HEK293 (cell line): ENCODE measurements at regions not wholly inside any gene's neighbourhood (a gene's known extent, or its start where the extent isn't known, plus 50 kb on each side); places are given as distances from the start of the nearest gene placed in this dataset.

ENCODE experiments used
- CTCF ChIP-seq: fragments of 450-650 bp; formaldehyde crosslinking; IDR thresholded peaks from 2 replicates; pipeline ENCODE4 v1.5.1; 2016; ENCODE audit warnings: missing biosample characterization, missing genetic modification characterization
- YY1 ChIP-seq: fragments of 450-650 bp; formaldehyde crosslinking; IDR thresholded peaks from 2 replicates; pipeline ENCODE4 v1.5.1; 2018; ENCODE audit warnings: missing biosample characterization, missing genetic modification characterization
- ZBTB17 ChIP-seq: fragments of 450-650 bp; formaldehyde crosslinking; IDR thresholded peaks from 2 replicates; pipeline ENCODE4 v1.5.1; 2016; ENCODE audit warnings: missing biosample characterization, missing genetic modification characterization
- ZNF121 ChIP-seq: fragments of 450-650 bp; formaldehyde crosslinking; IDR thresholded peaks from 2 replicates; pipeline ENCODE4 v1.5.1; 2016; ENCODE audit warnings: missing biosample characterization, missing genetic modification characterization
- ZNF175 ChIP-seq: fragments of 450-650 bp; formaldehyde crosslinking; IDR thresholded peaks from 2 replicates; pipeline ENCODE4 v1.5.1; 2016; ENCODE audit warnings: missing biosample characterization, missing genetic modification characterization
- ZNF2 ChIP-seq: fragments of 450-650 bp; formaldehyde crosslinking; IDR thresholded peaks from 2 replicates; pipeline ENCODE4 v1.5.1; 2016; ENCODE audit warnings: missing biosample characterization, missing genetic modification characterization
- ZNF362 ChIP-seq: fragments of 450-650 bp; formaldehyde crosslinking; IDR thresholded peaks from 2 replicates; pipeline ENCODE4 v1.5.1; 2016; ENCODE audit warnings: missing biosample characterization, missing genetic modification characterization
- ZNF530 ChIP-seq: fragments of 450-650 bp; formaldehyde crosslinking; IDR thresholded peaks from 2 replicates; pipeline ENCODE4 v1.5.1; 2016; ENCODE audit warnings: low read depth, missing biosample characterization, missing genetic modification characterization
- ZNF560 ChIP-seq: fragments of 450-650 bp; formaldehyde crosslinking; IDR thresholded peaks from 2 replicates; pipeline ENCODE4 v1.5.1; 2017; ENCODE audit warnings: missing biosample characterization, missing genetic modification characterization, borderline replicate concordance
- TF ChIP-seq, protein P1 (sequence below): fragments of 450-650 bp; formaldehyde crosslinking; IDR thresholded peaks from 2 replicates; pipeline ENCODE4 v1.5.1; 2017; ENCODE audit warnings: missing biosample characterization, missing genetic modification characterization

DNA sequence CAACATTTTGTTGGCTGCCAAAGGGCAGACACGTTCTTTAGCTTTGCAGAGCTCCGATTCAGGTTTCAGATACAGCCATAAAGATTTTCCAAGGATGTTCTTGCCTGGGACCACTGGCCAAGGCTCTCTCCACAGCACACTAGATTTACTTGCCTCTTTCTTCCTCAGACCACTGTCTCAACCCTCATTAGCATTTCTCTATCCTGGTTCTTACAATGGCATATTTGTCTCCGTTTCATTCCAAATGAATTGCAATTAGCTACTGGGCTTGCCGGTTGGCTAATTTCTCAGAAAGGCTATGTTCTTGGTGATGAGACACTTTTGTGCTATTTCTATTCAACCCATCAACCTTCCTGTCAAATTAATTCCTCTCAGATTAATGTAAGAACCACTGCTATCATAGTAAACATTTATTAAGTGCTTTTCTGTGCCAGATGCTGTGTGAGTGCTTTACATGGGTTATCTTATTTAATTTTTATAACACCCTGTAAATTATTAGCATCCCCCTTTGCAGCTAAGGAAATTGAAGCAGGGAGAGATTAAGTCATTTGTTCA is 118.4 kb upstream of the NR3C1 start:
- TF ChIP-seq CTCF (tag by site-specific recombination) (no peak), ZBTB17 (no peak), ZNF121 (tag by site-specific recombination) (no peak), ZNF362 (no peak), ZNF530 (tag by site-specific recombination) (no peak), YY1 (no peak), ZNF175 (tag by site-specific recombination) (no peak), ZNF2 (tag by site-specific recombination) (no peak), ZNF560 (no peak)
- TF ChIP-seq, protein P1, sequence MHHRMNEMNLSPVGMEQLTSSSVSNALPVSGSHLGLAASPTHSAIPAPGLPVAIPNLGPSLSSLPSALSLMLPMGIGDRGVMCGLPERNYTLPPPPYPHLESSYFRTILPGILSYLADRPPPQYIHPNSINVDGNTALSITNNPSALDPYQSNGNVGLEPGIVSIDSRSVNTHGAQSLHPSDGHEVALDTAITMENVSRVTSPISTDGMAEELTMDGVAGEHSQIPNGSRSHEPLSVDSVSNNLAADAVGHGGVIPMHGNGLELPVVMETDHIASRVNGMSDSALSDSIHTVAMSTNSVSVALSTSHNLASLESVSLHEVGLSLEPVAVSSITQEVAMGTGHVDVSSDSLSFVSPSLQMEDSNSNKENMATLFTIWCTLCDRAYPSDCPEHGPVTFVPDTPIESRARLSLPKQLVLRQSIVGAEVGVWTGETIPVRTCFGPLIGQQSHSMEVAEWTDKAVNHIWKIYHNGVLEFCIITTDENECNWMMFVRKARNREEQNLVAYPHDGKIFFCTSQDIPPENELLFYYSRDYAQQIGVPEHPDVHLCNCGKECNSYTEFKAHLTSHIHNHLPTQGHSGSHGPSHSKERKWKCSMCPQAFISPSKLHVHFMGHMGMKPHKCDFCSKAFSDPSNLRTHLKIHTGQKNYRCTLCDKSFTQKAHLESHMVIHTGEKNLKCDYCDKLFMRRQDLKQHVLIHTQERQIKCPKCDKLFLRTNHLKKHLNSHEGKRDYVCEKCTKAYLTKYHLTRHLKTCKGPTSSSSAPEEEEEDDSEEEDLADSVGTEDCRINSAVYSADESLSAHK (tag by site-specific recombination): no peak
